HuH-7.5 (cell line): ENCODE measurements at regions not wholly inside any gene's neighbourhood (a gene's known extent, or its start where the extent isn't known, plus 50 kb on each side); places are given as distances from the start of the nearest gene placed in this dataset.

Experiments
- DNase-seq: peaks from one replicate; pipeline ENCODE4 v3.0.0; 2011; ENCODE audit warnings: low spot score

DNA sequence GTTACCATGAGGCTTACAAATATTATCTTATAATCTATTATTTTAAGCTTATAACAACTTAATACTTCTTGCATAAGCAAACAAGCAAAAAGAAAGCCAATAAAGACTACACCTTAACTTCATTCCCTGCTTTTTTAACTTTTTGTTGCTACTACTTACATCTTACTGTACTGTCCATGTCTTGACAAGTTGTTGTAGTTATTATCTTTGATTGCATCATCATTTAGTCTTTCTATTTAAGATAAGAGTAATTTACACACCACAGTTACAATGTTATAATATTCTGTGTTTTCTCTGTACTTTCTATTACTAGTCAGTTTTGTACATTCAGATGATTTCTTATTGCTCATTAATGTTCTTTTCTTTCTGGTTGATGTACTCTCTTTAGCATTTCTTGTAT is 346.6 kb downstream of the SMARCA1 start:
- no peak for DNase-seq

DNA sequence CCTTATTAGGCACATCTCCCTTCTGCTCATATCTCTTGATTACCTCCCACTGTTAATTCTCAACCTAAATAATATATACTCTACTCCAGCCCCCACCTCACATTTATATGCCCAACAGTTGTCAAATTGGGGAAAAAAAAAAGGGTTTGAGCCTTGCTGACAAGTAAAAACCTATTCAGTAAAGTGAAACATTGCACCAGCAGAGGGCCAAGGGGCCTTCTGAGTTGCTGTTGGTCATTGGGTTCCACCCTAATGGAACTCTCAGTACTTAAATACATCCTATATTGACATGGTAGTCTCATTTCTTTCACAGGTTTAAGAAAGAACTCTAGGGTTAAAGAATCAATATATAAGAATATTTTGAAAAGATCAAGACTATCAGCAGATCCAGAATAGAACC is 362.2 kb downstream of the SMARCA1 start:
- no peak for DNase-seq

- DNase-seq = no peak
These were observed 364.8 kb downstream of the SMARCA1 start for GRCh38 chrX:129158505-129158904.

DNA sequence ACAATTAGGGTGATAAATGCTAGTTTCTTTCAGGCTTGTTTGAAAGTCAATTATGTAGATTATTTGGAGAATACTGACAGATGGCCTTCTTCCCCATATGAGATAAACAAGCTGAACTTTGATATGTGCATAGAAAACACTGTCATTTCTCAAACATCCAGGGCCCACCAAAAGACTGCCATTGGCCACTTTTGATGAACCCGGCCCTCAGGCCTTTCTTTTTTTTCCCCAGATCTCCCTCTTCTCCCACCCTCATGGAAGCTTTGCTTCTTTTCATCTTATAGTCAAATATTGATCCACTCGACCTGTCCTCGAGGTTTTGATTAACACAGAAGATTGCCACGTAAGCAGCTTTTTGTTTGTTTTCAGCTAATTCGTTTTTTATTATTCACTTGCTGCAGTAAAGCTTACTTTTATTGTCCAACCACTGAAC is 377.4 kb downstream of the SMARCA1 start:
- no peak for DNase-seq

- DNase-seq = no peak
These were observed 377.9 kb downstream of the SMARCA1 start for GRCh38 chrX:129145385-129145784.

DNA sequence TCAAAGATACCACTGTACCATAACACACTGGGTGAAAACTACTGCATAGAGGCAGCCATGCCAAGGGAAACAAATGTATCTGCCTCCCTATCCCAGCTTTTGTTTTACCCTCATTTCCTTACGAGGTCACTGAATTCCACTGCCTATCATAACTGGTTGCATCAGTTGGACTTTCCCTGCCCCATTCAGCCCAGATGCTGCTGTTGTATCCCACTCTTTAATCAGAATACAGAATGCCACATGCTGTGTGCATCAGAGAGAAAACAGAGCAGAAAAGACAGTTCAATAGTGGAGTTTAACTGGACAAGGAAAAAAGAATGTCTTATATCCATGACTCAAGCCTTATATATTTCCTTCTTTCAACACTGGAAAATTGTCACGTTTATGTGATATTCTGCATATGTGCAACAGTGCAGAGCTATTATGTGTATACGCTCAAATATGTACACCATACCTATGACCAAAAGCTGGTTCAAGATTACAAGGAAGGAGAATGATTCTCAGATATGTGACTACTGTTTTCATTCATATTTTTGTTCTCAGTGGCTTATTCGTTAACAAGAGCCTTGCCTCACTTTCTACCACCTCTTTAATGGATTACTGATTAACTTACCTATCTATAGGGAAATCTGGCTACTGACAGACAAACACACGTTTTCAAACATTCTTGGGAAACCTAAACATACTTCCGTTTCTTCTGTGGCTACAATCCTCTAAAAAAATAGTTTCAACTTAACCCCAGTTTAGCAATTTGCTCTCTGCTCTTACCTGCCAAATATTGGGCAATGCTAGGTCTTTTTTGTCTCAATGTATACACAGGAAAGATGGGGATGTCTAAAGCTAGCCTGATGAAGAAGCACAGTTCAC is 378.9 kb downstream of the SMARCA1 start:
- no peak for DNase-seq

DNA sequence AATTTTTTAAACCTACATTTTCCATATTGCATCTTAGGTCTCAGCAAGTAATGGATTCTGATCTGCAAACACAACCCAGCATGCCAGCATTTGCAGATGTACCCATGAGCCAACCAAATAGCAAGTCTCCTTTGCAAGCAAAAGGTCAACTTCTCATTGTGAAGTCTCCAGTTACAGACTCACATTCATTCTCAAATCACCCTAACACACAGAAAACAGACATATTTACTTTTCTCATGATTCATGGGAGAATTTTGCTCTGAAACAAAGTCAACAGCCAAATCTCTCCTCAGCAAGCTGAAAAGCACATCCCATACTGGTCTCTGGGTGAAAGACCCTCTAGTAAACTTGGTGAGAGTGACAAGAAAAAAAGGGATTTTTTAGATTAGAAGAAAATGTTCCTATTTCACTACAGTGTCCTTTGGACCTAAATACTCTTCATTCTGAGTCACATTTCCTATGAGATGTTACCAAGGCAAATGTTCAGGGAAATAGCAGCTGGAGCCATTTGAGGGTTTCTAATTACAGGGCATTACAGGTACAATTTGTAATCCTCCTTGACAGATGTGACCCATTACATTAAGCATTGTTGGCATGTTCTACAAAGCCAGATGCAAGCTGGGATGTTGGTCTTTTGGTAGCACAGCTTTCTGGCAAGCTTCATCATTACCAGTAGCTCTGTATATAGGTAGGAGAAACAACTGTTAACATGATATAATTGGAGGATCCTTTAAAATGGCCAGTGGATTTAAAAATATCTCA is 383.3 kb downstream of the SMARCA1 start:
- no peak for DNase-seq

DNA sequence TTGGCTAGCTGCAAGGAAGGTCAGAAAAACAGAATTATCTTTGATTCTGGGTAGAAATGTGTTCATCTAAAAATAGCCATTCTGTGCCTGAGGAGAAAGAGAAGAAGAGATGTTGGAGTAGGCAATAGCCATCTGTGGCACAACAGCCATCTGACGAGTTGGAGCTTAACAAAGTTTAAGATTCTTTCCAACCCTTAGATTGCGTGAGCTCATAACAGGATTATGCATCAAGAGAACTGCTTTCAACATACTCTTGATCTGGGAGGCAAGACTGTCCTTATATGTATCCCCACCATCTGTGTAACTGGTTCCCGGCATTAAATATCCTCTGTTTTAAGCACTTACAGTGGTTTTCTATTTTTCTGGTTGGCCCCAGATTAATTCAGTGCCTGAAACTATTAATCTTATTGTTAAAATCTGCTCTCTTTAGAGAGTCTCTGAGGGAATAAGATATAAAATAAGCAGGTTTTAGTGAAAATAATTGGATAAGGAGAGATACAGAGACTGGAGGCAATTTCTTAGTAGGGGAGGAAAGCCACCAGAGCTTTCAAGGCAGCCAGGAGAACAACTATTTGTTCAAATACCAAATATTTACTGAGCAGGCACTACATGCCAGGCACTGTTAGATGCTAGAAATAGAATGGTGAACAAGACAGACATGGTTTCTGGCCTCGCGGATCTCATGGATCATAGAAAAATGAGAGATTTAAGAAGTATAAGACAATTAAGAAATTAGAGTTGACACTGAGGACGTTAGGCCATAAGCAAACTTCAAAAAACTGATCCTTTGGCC is 398.0 kb downstream of the SMARCA1 start:
- no peak for DNase-seq

- no peak for DNase-seq
These were observed 399.5 kb downstream of the SMARCA1 start for GRCh38 chrX:129123795-129124194.

DNA sequence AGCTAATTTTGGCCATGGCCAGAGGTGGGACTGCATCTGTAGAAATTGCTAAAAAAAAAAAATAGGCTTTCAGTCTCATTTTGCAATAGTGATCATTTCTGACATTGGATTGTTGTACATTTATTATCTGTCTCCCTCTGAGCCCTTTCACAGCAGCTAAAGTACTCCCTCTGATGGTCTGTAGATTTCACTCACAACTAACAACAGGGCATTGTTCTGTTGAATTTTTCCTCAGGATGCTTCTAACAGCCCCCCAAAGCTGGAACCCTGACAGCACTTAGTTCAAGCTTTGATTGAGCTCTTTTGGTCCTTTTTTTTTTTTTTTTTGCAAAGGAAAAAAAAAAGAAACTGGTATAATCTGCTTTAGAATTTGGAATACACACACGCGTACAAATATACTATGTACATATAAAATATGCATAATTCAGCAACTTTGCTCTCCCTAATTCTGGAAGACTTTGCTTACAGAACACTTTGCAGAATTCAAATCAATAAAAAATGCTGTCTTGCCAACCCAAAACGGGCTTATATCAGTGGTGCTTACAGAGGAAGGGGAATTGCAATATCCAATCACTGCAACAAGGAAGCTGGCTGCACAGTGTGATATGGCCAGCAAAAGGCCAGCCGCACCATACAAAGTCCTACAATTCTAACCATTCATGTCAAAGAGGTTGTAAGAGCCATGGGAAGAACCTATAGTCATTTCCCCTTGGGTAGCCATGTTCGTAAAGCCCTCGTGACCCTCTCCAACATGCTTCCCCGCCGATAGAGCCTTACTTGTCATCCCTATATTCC is 406.4 kb downstream of the SMARCA1 start:
- no peak for DNase-seq

GRCh38 chrX:129115935-129116334 is 407.4 kb downstream of the SMARCA1 start:
- no peak for DNase-seq

DNA sequence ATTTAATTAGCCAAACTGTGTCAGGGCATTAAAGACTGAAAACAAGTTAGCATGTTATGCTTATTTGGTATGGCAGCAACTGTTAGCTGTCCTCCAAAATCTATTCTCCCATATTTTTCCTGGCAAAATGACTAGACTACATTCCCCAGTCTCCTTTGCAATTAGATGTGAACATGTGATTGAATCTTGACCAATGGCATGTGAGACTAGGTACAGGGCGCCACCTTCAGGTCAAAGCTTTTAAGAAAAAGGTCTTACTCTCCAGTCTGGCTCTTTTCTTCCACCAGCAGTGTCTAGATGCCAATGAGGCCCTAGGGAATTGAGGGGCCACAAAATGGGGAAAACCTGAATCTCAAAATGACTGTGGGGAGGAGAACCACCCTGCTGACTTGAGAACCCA is 408.2 kb downstream of the SMARCA1 start:
- no peak for DNase-seq

DNA sequence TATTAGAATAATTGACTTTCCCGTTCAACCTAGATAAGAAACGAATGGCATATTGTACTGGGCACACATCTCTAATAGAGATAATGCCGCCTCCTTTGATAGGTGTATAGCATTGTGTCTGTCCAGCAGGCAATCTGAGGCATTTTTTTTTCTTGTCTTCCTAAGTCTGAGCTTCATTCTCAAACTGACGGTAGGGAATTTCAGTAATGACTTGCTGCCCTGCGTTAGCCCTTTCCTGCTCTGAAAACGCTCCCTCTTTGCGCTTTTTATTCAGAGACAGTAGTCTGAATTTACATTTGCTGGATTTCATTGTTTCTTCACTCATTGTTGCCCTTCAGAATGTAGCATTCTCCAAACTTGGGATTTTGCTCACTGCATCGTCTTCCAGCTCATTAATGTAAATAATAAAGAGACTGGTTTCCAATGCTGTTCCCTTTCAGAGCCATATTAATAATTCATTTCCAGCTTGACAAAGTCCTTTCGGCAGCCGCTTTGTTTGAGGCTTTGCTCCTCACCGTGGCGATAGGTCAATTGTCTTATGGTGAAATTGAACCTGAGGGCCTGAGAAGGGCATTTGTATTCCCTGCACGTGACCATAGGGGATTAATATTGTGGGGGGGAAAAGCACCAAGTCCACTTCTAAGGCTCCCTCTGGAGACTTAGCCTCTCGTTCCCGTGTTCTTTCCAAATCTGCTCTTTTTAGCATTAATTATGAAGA is 412.1 kb downstream of the SMARCA1 start:
- no peak for DNase-seq

DNA sequence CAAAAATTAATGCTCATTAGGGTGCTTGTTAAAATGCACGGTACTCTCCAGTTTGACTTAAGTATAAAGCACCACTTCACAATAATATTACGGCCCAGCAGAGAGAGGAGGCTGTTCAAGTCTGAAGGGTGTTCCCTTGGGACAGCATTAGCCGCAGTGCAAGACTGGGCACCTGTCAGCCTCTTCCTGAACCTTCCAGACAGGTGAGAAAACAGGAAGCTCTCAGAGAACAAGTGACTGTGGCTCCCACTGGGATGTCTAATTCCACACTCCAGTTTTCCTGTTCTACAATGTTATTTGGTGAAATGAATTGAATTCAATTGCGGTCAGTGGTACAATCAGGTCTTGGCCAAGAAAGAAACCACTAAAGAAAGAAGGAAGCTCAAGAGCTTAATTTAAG is 414.4 kb downstream of the SMARCA1 start:
- DNase-seq = no peak

- no peak for DNase-seq
These were observed 424.1 kb downstream of the SMARCA1 start for GRCh38 chrX:129099207-129099606.

GRCh38 chrX:129097668-129098067 is 425.6 kb downstream of the SMARCA1 start:
- DNase-seq = no peak

GRCh38 chrX:129093706-129094105 is 429.6 kb downstream of the SMARCA1 start:
- no peak for DNase-seq

DNA sequence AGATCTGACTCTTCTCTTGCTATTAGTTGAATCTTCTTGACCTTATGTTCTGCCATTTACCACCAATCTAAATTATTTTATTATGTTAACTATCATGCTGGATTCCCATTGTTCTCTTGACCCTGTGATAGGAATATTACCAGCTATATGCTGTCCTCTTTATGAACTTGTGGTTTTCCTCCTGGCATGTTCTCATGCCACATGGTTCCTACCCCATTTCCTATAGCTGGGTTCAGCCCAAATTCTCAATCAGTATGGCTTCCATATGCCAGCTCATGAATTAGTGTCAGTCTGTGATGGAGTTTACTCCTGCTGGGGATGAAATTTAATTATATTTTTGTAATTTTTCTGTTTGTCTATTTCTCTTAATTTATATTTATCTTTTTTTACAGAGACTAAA is 430.5 kb downstream of the SMARCA1 start:
- no peak for DNase-seq

DNA sequence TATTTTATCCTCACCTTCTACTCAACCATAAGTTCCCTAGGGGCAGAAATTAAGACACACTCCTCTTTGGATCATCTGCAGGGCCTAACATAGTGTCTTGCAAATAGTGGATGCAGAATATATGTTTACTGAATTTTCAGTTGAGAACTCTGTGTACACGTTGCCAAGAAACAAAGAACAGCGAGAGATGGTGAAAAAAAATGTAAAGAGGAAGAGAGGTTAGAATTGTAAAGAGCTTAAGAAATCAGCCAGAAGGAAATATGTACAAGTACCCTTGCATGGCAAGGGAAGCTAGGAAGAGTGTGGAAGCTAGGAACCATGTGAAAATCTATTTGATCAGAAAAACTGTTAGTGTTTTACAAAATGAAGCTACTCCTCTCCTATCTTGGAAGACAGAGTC is 431.0 kb downstream of the SMARCA1 start:
- DNase-seq = no peak

- no peak for DNase-seq
These were observed 432.2 kb downstream of the SMARCA1 start for GRCh38 chrX:129091097-129091496.

DNA sequence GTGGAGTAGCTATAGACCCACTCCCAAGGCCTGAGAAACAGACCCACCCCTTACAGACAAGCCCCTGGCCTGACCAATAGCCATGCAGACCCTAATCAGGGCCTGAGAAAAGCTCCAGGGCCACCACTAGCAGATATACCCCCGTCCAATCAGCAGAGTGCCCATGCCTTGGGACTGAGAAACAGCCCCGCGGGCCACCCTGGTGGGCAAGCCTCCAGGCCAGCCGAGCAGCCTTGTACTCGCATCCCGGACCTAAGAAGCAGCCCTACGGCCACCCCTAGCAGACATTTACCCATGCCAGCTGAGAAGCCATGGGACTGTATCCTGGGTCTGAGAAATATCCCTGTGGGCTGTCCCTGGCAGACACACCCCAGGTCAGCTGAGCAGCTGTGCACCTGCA is 436.5 kb downstream of the SMARCA1 start:
- DNase-seq = no peak
